Suprapubic skin (tissue), 4 donors: ENCODE measurements at regions not wholly inside any gene's neighbourhood (a gene's known extent, or its start where the extent isn't known, plus 50 kb on each side); places are given as distances from the start of the nearest gene placed in this dataset.

Experiments
- DNase-seq, 2 donors: peaks; one replicate each; pipeline ENCODE4 v3.0.0-alpha.2; 2019; ENCODE audit warnings: low spot score in 2 of 2
- H3K27ac ChIP-seq: fragments of 200-600 bp; sonication (generic); one replicate; pipeline ENCODE4 v1.5.1; 2019
- H3K27me3 ChIP-seq: fragments of 200-600 bp; sonication (generic); one replicate; pipeline ENCODE4 v1.5.1; 2019
- H3K36me3 ChIP-seq: fragments of 200-600 bp; sonication (generic); one replicate; pipeline ENCODE4 v1.5.1; 2019
- H3K4me1 ChIP-seq: fragments of 200-600 bp; sonication (generic); one replicate; pipeline ENCODE4 v1.5.1; 2019
- H3K4me3 ChIP-seq: fragments of 200-600 bp; sonication (generic); one replicate; pipeline ENCODE4 v1.5.1; 2019; ENCODE audit warnings: mild to moderate bottlenecking
- H3K9me3 ChIP-seq: fragments of 200-600 bp; sonication (generic); one replicate; pipeline ENCODE4 v1.5.1; 2019
- CTCF ChIP-seq, 2 donors: fragments of 200-600 bp in 1 of 2; fragments of 450-650 bp in 1 of 2; sonication (generic) in 1 of 2; IDR thresholded peaks; one replicate each; pipeline ENCODE4 v1.5.1; 2016 to 2019; ENCODE audit warnings: antibody characterized with exemption in 2 of 2, mild to moderate bottlenecking in 1 of 2, moderate library complexity in 1 of 2
- EP300 ChIP-seq: sonication (generic); formaldehyde crosslinking; IDR thresholded peaks from one replicate; pipeline ENCODE4 v1.6.1; 2017; ENCODE audit warnings: antibody characterized with exemption
- POLR2A ChIP-seq, 2 donors: fragments of 450-650 bp; IDR thresholded peaks; one replicate each; pipeline ENCODE4 v1.6.1; 2017; ENCODE audit warnings: antibody characterized with exemption in 2 of 2, mild to moderate bottlenecking in 2 of 2, moderate library complexity in 2 of 2
- POLR2AphosphoS5 ChIP-seq, 3 donors: sonication (generic); formaldehyde crosslinking; IDR thresholded peaks; one replicate each; pipeline ENCODE4 v1.6.1; 2017; ENCODE audit warnings: antibody characterized with exemption in 3 of 3
- WGBS: methylation state at CpG from one replicate; pipeline ENCODE4 v1.1.5; 2018; 5-methylcytosine and 5-hydroxymethylcytosine counted together

GRCh38 chr20:52800734-52801627 lies 171.2 kb upstream of the TSHZ2 start:
- no peaks in the 10 kb centered on the region for H3K9me3 ChIP-seq
- H3K4me1 ChIP-seq = no peaks in the 10 kb centered on the region
- no peaks in the 10 kb centered on the region for H3K27me3 ChIP-seq
- H3K4me3 ChIP-seq = no peak overlapping the region
- 58% methylated on average over 6 of the region's 6 CpGs for WGBS
- DNase-seq = no peak
- peak overlapping the region; percentile 26 for H3K27ac ChIP-seq
- H3K36me3 ChIP-seq = no peaks in the 10 kb centered on the region
- TF ChIP-seq POLR2AphosphoS5 (IDR thresholded peaks at IDR 0.05) (no peak), POLR2A (IDR thresholded peaks at IDR 0.05) (no peak)

GRCh38 chr20:52799130-52799529 lies 173.0 kb upstream of the TSHZ2 start:
- TF ChIP-seq EP300 (no peak), CTCF (IDR thresholded peaks at IDR 0.05) (no peak), POLR2A (IDR thresholded peaks at IDR 0.05) (no peak), POLR2AphosphoS5 (IDR thresholded peaks at IDR 0.05) (no peak)
- Histone ChIP-seq H3K4me1 (no peaks in the 10 kb centered on the region), H3K27me3 (no peaks in the 10 kb centered on the region), H3K27ac (no peak overlapping the region), H3K9me3 (no peaks in the 10 kb centered on the region), H3K4me3 (no peak overlapping the region), H3K36me3 (no peaks in the 10 kb centered on the region)
- DNase-seq = no peak
- WGBS = 78% methylated on average over 2 of the region's 2 CpGs

GRCh38 chr20:52798124-52798523 lies 174.0 kb upstream of the TSHZ2 start:
- no peak for TF ChIP-seq CTCF (IDR thresholded peaks at IDR 0.05)
- Histone ChIP-seq H3K36me3 (no peaks in the 10 kb centered on the region), H3K27me3 (no peaks in the 10 kb centered on the region), H3K9me3 (no peaks in the 10 kb centered on the region), H3K4me3 (no peak overlapping the region), H3K4me1 (no peaks in the 10 kb centered on the region), H3K27ac (no peak overlapping the region)
- no peak for DNase-seq
- WGBS = 91% methylated on average over 1 of the region's 1 CpG

- no peak for DNase-seq
- no peak overlapping the region for H3K4me3 ChIP-seq
- H3K36me3 ChIP-seq = no peaks in the 10 kb centered on the region
These were observed 177.3 kb upstream of the TSHZ2 start for GRCh38 chr20:52794853-52795252.

GRCh38 chr20:52793339-52793963 lies 178.7 kb upstream of the TSHZ2 start:
- no peaks in the 10 kb centered on the region for H3K4me1 ChIP-seq
- no peaks in the 10 kb centered on the region for H3K27me3 ChIP-seq
- WGBS = 88% methylated on average over 7 of the region's 7 CpGs
- H3K9me3 ChIP-seq = no peaks in the 10 kb centered on the region
- H3K27ac ChIP-seq = no peak overlapping the region
- no peak overlapping the region for H3K4me3 ChIP-seq
- DNase-seq = no peak
- H3K36me3 ChIP-seq = no peaks in the 10 kb centered on the region
- TF ChIP-seq POLR2A (IDR thresholded peaks at IDR 0.05) (no peak), POLR2AphosphoS5 (IDR thresholded peaks at IDR 0.05) (no peak), EP300 (no peak), CTCF (IDR thresholded peaks at IDR 0.05) (no peak)

More at GRCh38 chr20:52794853-52795252, 177.3 kb upstream of the TSHZ2 start:
- Histone ChIP-seq H3K4me1 (no peaks in the 10 kb centered on the region), H3K9me3 (no peaks in the 10 kb centered on the region), H3K27ac (no peak overlapping the region), H3K27me3 (no peaks in the 10 kb centered on the region)
- TF ChIP-seq POLR2AphosphoS5 (IDR thresholded peaks at IDR 0.05) = no peak
- no peak for TF ChIP-seq CTCF (IDR thresholded peaks at IDR 0.05)
- no peak for TF ChIP-seq EP300
- TF ChIP-seq POLR2A (IDR thresholded peaks at IDR 0.05) = no peak
